ENCODE measurements at regions not wholly inside any gene's neighbourhood (a gene's known extent, or its start where the extent isn't known, plus 50 kb on each side); places are given as distances from the start of the nearest gene placed in this dataset.

GRCh38 chr2:192246297-192246696 lies 51.6 kb upstream of the TMEFF2 start:
- TF ChIP-seq, protein P1, sequence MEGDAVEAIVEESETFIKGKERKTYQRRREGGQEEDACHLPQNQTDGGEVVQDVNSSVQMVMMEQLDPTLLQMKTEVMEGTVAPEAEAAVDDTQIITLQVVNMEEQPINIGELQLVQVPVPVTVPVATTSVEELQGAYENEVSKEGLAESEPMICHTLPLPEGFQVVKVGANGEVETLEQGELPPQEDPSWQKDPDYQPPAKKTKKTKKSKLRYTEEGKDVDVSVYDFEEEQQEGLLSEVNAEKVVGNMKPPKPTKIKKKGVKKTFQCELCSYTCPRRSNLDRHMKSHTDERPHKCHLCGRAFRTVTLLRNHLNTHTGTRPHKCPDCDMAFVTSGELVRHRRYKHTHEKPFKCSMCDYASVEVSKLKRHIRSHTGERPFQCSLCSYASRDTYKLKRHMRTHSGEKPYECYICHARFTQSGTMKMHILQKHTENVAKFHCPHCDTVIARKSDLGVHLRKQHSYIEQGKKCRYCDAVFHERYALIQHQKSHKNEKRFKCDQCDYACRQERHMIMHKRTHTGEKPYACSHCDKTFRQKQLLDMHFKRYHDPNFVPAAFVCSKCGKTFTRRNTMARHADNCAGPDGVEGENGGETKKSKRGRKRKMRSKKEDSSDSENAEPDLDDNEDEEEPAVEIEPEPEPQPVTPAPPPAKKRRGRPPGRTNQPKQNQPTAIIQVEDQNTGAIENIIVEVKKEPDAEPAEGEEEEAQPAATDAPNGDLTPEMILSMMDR (IDR thresholded peaks at IDR 0.05), result no peak
- TF ChIP-seq POLR2A (IDR thresholded peaks at IDR 0.05), result no peak

Measured in lower leg skin (tissue), 3 donors.